ENCODE measurements at regions not wholly inside any gene's neighbourhood (a gene's known extent, or its start where the extent isn't known, plus 50 kb on each side); places are given as distances from the start of the nearest gene placed in this dataset.
"Not testable (repeated sequence)": the region's sequence is repeated elsewhere in the genome, so short reads cannot be mapped to it uniquely, and the experiment has no call there.

GRCh38 chr7:153017223-153017622 lies 257.7 kb downstream of the ACTR3B start:
- no peak for DNase-seq

DNA sequence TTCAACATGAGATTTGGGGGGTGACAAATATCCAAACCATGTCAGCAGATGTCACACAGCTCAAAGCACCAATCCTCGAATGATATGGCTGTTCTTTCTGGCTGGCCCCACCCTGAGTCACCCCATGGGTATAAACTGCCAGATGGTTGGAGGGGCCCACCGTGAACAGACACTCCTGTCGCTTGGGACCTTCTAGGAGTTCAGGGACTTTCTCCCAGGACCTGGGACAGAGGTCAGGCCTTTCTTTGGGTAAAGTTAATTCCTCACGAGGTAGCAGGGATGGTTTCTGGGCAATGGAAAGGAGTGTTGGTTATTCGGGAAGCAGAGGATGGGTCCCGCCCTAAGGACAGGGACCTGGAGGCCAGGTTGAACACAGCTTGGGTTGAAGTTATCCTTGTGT lies 262.0 kb downstream of the ACTR3B start:
- no peak for DNase-seq

DNA sequence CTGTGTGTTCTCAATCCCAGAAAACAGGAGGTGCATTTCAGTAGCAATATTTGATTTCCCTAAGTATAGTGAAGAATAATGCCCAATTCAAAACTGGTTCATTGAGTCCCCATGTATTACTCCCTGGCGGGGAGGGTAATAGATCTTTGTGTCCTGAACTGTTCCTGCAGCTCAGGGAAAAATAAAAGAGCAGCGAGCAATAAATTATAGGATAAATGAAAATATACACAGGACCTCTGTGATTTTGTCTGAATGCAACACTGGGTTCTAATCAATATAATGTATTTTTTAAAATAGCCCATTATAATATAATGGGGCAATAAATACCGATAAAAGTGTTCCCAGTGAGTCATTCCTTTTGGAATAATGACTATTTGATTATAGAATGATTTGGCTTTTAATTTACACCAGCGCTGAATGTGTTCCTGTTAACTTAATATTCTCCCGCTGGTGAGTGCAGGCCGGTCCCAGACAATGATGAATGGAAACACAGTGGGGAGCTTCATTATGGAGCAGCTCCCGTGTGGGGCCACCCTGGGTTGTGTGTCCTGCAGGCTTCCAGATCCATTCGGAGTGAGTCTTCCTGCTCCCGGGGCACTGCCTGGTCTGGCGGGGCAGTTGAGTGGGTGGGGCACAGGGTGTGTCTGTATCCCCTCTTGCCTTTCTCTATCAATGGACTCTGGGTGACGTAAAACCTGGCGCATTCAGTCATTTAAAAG lies 263.1 kb downstream of the ACTR3B start:
- no peak for DNase-seq

DNA sequence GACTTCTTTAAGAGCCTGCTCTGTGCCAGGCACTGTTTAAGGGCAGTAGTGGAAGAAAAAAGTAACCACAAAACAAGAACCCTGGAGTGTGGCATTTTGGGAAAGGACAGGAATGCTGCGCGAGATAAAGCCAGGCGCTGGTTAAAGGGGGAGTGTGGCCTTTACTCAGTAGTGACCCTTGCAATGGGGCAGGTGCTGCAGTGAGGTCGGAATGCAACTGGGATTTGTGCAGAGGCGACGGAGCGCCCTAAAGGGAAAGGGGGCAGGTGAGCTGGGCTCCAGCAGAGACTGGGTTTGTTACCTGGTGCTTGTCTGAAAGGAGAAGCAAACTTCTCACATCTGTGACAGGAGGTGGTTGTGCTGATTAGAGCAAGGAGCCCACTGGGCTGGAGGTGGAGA lies 263.6 kb downstream of the ACTR3B start:
- DNase-seq, result no peak

DNA sequence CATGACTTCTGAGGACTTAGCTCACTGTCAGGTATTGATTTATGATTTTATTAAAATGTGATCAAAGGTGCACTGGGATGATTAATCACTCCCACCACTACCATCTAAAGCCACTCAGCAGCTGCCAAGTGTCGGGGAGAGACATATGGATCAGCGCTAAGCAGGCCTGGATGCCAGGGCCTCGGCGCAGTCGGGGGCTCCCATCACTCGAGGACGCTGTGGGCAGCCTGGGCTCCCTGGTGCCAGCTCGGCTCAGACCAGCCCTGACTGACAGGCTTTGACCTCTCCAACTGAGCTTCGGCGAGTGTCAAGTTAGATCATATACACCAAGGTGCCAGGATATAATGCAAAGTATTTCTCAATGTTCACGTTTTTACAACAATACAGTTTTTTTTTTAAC lies 267.7 kb downstream of the ACTR3B start:
- DNase-seq, result no peak

DNA sequence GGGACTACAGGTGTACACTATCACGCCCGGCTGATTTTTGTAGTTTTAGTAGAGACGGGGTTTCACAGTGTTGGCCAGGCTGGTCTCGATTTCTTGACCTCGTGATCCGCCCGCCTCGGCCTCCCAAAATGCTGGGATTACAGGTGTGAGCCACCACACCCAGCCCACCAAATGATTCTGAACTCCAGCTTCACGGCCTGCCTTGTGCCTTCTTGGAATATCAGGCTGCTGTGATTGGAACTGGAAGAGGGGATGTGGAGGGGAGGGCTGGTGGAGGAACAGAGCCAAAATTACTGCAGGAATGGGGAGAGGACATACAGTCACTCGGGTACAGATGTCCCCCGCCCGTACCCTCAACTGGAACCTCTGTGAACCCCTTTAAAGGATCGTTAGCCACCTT lies 268.4 kb downstream of the ACTR3B start:
- no peak for DNase-seq

DNA sequence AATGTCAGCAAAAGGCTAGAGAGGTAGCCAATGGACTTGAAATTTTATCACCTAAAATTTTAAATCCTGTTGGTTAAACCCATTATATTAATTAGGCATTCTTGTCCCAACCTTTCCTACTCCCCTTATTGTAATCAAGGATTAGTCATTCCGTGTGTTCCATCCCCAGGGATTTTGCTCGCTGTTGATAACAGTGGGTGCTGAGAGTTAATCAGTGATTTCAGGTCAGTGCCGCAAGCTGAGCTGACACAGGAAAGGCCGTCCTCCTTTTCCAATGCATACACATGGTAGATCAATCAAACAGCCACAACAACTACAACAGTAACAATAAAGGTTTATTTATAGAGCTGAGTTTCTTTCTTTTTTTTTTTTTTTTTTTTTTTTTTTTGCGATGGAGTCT lies 271.4 kb downstream of the ACTR3B start:
- DNase-seq, result no peak

GRCh38 chr7:153034791-153035190 lies 275.2 kb downstream of the ACTR3B start:
- DNase-seq, result no peak

DNA sequence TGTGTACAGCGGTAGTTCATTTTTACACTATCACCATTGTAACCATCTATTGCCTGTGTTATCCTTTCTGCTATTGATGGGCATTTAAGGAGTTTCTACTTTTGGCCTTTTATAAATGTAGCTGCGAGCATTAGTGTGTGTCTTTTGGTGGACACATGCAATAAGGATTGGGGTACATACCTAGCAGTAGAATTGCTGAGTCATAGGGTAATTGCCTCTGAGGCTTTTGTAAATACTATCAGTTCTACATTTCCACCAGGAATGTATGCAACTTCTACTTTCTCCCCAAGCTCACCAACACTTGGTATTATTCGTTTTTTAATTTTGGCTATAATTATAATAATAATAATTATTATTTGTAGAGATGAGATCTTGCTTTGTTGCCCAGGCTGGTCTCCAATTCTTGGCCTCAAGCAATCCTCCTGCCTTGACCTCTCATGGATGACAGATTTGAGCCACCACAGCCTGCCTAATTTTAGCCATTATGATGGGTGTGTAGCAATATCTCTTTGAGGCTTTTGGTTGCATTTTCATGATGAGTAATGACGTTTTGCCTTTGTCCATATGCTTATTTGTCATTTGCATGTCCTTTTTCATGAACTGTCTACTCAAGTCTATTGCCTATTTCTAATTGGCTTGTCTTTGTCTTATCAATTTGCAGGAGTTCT lies 277.0 kb downstream of the ACTR3B start:
- DNase-seq, result no peak

- no peak for DNase-seq
Measured at GRCh38 chr7:153043440-153043839, 283.9 kb downstream of the ACTR3B start.

GRCh38 chr7:153044981-153045380 lies 285.4 kb downstream of the ACTR3B start:
- DNase-seq, result no peak

DNA sequence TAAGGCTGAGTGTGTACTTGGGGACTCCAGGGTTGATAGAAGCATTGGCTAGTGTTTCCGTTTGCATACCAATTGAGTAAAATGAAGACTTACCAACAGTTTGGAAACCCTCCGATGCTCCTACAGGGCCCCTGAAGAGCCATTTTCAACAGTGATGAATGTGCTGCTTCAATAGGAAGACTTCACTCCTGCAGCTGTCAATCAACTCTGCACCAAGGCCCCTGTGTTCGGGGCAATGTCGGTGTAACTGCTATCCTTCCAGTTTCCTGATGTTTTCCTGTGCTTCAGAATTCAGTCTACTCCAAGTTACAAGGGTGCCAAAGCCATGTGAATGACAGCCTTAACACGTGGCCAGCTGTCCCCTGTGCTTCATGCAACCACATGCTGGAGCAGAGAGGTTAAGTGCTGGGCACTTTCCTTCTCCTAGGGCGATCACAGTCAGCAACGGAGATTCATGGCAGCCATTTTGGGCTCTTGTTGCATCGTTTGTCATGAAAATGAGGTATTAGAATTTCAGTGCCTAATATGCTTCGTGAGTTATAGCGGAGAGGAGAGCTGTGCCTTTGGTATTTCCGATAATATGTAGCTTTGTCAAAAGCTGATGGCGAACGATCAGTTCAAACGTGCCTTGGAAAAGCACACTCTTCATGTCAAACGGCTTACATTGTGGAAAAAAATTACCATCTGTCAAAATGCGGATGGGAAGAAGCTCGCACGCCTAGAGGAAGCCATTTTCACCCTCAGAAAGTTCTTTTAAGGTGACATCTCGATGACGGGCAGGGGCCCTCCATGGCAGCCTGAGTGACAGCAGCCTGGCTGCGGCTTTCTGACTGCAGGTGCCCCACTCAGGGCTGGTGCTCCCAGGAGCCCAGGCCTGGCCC lies 287.8 kb downstream of the ACTR3B start:
- DNase-seq, result no peak

- no peak for DNase-seq
Measured at GRCh38 chr7:153052206-153052605, 292.7 kb downstream of the ACTR3B start.

DNA sequence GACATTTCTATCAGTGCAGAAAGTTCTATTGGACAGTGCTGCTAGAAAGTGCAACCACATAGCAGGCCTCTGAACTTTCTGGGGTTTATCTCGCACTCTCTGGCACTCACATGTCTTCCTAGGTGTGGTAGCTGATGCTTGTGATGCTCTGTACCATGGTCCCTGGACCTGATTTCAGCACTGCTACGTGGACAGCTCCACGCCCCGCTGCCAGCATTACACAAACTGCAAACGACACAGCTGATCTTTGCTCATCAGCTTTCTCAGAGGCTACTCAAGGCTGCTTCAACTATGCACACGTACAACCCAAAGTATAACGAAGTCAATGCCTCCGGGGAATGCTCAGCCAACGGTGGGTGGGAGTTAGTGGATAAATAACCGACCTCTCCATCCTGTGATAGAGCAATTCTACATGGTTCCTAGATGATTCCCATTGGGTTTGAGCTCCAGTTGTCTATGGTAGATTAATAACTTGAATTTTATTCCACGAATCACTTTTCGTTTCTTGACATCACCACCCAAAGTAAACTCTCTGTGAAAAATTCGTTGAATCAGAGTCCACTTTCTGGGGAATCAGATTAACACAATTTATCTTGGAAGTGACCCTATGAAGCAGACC lies 302.5 kb downstream of the ACTR3B start:
- no peak for DNase-seq

GRCh38 chr7:153065051-153065450 lies 305.5 kb downstream of the ACTR3B start:
- DNase-seq, result no peak

DNA sequence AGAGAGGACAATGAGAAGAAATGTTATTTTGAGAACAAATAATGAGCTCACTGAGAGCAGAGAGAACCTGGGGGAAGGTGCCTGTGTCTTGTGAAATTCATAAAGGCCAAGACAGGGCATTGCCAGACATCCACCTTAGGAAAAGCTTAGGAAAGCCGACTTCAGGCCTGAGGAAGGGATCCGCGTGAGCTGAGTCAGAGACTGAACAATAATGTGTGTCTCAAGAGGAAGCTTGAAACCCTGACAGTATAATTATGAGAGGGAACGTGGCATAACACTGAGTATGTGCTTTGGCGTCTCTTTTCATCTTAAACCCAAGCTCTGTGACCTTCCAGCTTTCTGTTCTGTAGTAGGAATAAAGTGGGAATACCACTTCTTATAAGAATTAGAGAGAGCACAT lies 307.2 kb downstream of the ACTR3B start:
- no peak for DNase-seq

DNA sequence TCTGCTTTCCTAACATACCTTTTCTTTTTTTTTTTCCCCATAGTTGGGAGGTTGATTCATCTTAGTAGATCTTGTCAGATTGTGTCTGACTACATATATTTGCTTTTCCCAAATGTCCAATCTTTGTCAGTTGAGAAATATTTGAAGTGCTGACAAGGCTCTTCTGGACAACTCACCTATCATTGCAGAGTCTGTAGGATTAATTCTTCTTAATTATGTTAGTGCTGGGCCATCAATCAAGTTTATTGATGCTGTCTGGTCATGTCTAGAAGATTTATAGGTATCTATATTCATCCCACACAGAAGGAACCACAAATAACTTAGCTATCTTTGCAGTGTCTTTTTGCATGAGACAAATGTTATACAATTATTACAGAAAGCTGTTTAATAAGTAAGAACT lies 310.6 kb downstream of the ACTR3B start:
- DNase-seq, result no peak

GRCh38 chr7:153072806-153073205 lies 313.3 kb downstream of the ACTR3B start:
- DNase-seq, result no peak

GRCh38 chr7:153076289-153076688 lies 316.7 kb downstream of the ACTR3B start:
- not testable (repeated sequence) for DNase-seq

DNA sequence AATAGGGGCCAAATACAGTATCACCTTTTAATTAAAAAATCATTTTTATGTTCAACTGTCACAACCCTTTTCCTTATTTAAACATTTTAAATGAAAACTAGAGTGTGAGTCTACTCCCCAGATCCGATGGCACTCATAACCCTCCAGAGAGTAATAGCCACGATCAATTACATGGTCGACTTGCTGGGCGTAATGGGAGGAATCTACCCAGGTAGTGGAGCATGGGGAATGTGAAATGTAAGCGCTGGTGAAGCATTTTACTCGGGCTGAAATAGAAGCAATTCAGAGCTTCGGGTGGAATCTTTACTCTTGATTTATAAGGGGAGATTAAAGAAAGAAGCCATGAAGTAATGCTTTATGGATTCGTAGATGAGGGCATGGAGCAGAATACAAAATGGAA lies 321.9 kb downstream of the ACTR3B start:
- DNase-seq, result no peak

GRCh38 chr7:153084278-153084677 lies 324.7 kb downstream of the ACTR3B start:
- no peak for DNase-seq

GRCh38 chr7:153087498-153087897 lies 327.9 kb downstream of the ACTR3B start:
- DNase-seq, result no peak

GRCh38 chr7:153088601-153089000 lies 329.0 kb downstream of the ACTR3B start:
- no peak for DNase-seq
